ENCODE measurements at regions not wholly inside any gene's neighbourhood (a gene's known extent, or its start where the extent isn't known, plus 50 kb on each side); places are given as distances from the start of the nearest gene placed in this dataset.

DNA sequence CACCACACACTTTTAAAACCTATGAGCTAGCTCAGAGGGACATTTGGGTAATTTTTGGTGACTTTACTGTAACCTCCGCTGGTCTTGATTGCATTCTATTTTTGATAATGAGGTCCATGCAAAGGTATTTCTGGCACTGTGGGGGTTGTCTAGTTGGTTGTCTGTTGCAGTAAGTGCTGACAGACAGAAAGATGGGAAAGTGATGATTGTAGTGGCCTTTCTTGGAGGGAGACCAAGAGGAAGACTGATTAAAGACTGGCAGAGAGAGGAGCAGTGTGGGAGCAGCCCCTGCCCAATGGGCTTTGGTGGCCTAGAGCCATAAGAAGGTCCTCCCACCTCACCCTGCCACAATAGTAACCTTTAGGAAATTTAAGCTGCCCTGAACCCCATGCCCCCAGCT, 173.4 kb upstream of the CTBP2 start:
- Histone ChIP-seq H3K4me1 (no peaks in the 10 kb centered on the region), H3K9ac (ENCODE audit: low read depth in 2 of 2, low read length in 2 of 2) (no peak overlapping the region), H3K27ac (no peak overlapping the region), H3K4me3 (no peak overlapping the region), H3K27me3 (no peaks in the 10 kb centered on the region), H3K9me3 (no peaks in the 10 kb centered on the region), H3K36me3 (no peaks in the 10 kb centered on the region)
- no peak for DNase-seq
- intact Hi-C loops (cut with DNase I) = no loop called here
- TF ChIP-seq, protein P1, sequence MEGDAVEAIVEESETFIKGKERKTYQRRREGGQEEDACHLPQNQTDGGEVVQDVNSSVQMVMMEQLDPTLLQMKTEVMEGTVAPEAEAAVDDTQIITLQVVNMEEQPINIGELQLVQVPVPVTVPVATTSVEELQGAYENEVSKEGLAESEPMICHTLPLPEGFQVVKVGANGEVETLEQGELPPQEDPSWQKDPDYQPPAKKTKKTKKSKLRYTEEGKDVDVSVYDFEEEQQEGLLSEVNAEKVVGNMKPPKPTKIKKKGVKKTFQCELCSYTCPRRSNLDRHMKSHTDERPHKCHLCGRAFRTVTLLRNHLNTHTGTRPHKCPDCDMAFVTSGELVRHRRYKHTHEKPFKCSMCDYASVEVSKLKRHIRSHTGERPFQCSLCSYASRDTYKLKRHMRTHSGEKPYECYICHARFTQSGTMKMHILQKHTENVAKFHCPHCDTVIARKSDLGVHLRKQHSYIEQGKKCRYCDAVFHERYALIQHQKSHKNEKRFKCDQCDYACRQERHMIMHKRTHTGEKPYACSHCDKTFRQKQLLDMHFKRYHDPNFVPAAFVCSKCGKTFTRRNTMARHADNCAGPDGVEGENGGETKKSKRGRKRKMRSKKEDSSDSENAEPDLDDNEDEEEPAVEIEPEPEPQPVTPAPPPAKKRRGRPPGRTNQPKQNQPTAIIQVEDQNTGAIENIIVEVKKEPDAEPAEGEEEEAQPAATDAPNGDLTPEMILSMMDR (IDR thresholded peaks at IDR 0.05) = no peak

DNA sequence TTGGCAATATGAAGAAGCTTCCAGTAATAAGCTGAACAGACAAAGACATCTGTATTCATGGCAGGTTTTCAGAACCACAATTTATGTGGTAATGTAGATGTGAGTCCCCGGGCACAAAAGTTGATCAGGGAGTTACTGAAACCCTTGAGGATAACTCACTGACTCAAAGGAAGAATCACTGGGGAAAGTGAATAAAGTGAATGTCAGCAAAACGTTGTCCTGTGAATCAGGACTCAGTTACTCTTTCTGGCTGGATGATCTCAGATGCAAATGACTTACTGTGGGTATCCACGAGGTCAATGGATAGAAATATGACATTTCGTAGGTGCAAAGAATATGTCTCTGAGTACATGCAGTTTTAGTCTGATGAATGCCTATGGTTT, 172.8 kb upstream of the CTBP2 start:
- TF ChIP-seq, protein P1 (IDR thresholded peaks at IDR 0.05) = no peak
- no peaks in the 10 kb centered on the region for H3K9me3 ChIP-seq
- H3K27me3 ChIP-seq = no peaks in the 10 kb centered on the region
- no peak overlapping the region for H3K27ac ChIP-seq
- intact Hi-C loops (cut with DNase I) = no loop called here
- DNase-seq = no peak
- no peaks in the 10 kb centered on the region for H3K36me3 ChIP-seq
- H3K4me3 ChIP-seq = no peak overlapping the region
- no peaks in the 10 kb centered on the region for H3K4me1 ChIP-seq
- H3K9ac ChIP-seq (ENCODE audit: low read depth in 2 of 2, low read length in 2 of 2) = no peak overlapping the region

DNA sequence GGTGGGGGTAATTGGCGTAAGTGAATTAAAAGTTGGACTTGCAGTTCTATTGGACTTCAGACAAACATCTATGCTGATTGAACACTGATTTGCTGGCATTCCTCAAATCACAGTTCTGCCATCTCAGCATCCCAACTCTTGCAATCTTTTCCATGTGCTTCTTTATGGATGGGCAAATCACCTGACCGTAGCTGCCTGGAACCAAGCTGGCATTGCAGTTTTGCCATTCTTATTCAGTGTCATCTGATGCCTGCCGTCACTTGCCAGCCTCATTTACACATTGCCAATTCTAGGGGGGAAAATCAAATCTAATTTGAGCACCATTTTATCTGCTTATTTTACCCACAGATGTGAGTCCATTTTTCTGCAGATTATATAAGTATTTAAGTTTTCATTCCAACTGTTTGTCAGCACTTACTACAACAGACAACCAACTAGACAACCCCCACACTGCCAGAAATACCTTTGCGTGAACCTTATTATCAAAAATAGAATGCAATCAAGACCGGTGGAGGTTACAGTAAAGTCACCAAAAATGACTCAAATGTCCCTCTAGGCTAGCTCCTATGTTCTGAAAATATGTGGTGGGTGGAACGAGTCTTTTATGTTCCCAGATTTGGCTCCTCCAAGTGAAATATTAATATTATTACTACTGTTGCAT, 172.3 kb upstream of the CTBP2 start:
- DNase-seq = no peak
- Histone ChIP-seq H3K4me3 (no peak overlapping the region), H3K9me3 (no peaks in the 10 kb centered on the region), H3K36me3 (no peaks in the 10 kb centered on the region), H3K4me1 (no peaks in the 10 kb centered on the region), H3K9ac (ENCODE audit: low read depth in 2 of 2, low read length in 2 of 2) (no peak overlapping the region), H3K27ac (no peak overlapping the region), H3K27me3 (no peaks in the 10 kb centered on the region)
- intact Hi-C loops (cut with DNase I) = no loop called here
- TF ChIP-seq, protein P1 (IDR thresholded peaks at IDR 0.05) = no peak

DNA sequence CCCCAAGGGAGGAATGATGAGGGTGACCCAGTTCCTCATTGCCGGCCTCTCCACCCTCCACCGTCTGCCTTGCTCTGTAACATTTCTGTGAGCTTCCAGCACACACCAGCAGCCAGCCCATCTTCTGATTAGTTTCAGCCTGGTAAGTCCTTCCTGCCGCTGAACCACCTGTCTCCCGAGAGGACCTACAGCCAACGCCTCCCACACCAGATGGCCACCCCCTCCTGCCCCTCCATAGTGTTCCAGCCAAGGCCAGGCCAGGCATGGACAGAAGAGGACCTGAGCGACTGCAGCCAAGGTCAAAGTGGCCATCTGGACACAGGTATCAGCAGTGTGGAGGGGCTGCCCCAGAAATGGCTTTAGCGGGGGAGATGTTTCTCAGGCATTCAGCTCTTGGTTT, 170.7 kb upstream of the CTBP2 start:
- Histone ChIP-seq H3K27ac (no peak overlapping the region), H3K27me3 (no peaks in the 10 kb centered on the region), H3K9ac (ENCODE audit: low read depth in 2 of 2, low read length in 2 of 2) (no peak overlapping the region), H3K4me3 (no peak overlapping the region), H3K4me1 (no peaks in the 10 kb centered on the region), H3K36me3 (no peaks in the 10 kb centered on the region), H3K9me3 (no peaks in the 10 kb centered on the region)
- no peak for DNase-seq
- intact Hi-C loops (cut with DNase I) = no loop called here
- TF ChIP-seq, protein P1 (IDR thresholded peaks at IDR 0.05) = no peak

DNA sequence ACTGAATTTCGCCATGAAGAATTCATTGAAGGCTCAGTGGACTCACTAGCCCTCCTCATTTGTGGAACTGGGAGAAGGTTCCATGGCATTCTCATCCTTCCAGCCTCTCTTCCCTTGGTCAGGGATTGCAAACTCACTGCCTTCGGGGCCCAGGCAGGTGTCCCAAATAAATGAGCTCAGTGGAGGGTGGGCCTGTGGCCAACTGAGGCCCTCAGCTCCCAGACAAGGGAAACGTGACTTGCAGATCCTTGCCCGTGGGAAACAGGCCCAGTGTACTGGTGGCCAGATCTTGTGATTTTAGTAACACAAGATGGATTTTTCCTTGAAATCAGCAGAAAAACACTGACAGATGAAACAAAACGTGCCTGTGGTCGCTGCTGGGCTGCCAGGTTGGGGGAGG, 168.7 kb upstream of the CTBP2 start:
- DNase-seq = no peak
- Histone ChIP-seq H3K4me3 (no peak overlapping the region), H3K9me3 (no peaks in the 10 kb centered on the region), H3K9ac (ENCODE audit: low read depth in 2 of 2, low read length in 2 of 2) (no peak overlapping the region), H3K36me3 (no peaks in the 10 kb centered on the region), H3K27me3 (no peaks in the 10 kb centered on the region), H3K4me1 (no peaks in the 10 kb centered on the region), H3K27ac (no peak overlapping the region)
- intact Hi-C loops (cut with DNase I) = no loop called here
- TF ChIP-seq, protein P1 (IDR thresholded peaks at IDR 0.05) = no peak

Measured in colonic mucosa (tissue), 4 donors.